ENCODE measurements at regions not wholly inside any gene's neighbourhood (a gene's known extent, or its start where the extent isn't known, plus 50 kb on each side); places are given as distances from the start of the nearest gene placed in this dataset.

GRCh38 chr3:82973791-82974190 is 1212.3 kb upstream of the GBE1 start:
- no peaks in the 10 kb centered on the region for H3K36me3 ChIP-seq (ENCODE audit: control insufficient read depth, insufficient read depth, low read length)
- no peaks in the 10 kb centered on the region for H3K27me3 ChIP-seq (ENCODE audit: control insufficient read depth, insufficient read depth, low read length)
- H3K27ac ChIP-seq (ENCODE audit: low read depth, low read length): no peak overlapping the region
- H3K4me1 ChIP-seq (ENCODE audit: control insufficient read depth, insufficient read depth, low read length): no peaks in the 10 kb centered on the region
- no peak overlapping the region for H3K4me3 ChIP-seq (ENCODE audit: low read length)
- no peak overlapping the region for H3K9ac ChIP-seq (ENCODE audit: low read length)

GRCh38 chr3:82960379-82960778 is 1198.9 kb upstream of the GBE1 start:
- Histone ChIP-seq H3K27ac (ENCODE audit: low read depth, low read length) (no peak overlapping the region), H3K4me1 (ENCODE audit: control insufficient read depth, insufficient read depth, low read length) (no peaks in the 10 kb centered on the region), H3K27me3 (ENCODE audit: control insufficient read depth, insufficient read depth, low read length) (no peaks in the 10 kb centered on the region), H3K9ac (ENCODE audit: low read length) (no peak overlapping the region), H3K4me3 (ENCODE audit: low read length) (no peak overlapping the region), H3K36me3 (ENCODE audit: control insufficient read depth, insufficient read depth, low read length) (no peaks in the 10 kb centered on the region)

- no peaks in the 10 kb centered on the region for H3K4me1 ChIP-seq (ENCODE audit: control insufficient read depth, insufficient read depth, low read length)
- no peak overlapping the region for H3K4me3 ChIP-seq (ENCODE audit: low read length)
- no peak overlapping the region for H3K27ac ChIP-seq (ENCODE audit: low read depth, low read length)
- H3K36me3 ChIP-seq (ENCODE audit: control insufficient read depth, insufficient read depth, low read length): no peaks in the 10 kb centered on the region
- no peak overlapping the region for H3K9ac ChIP-seq (ENCODE audit: low read length)
- no peaks in the 10 kb centered on the region for H3K27me3 ChIP-seq (ENCODE audit: control insufficient read depth, insufficient read depth, low read length)
Measured at GRCh38 chr3:82957696-82958095, 1196.3 kb upstream of the GBE1 start.

- no peaks in the 10 kb centered on the region for H3K36me3 ChIP-seq (ENCODE audit: control insufficient read depth, insufficient read depth, low read length)
- no peaks in the 10 kb centered on the region for H3K4me1 ChIP-seq (ENCODE audit: control insufficient read depth, insufficient read depth, low read length)
- no peak overlapping the region for H3K4me3 ChIP-seq (ENCODE audit: low read length)
- no peak overlapping the region for H3K27ac ChIP-seq (ENCODE audit: low read depth, low read length)
- H3K9ac ChIP-seq (ENCODE audit: low read length): no peak overlapping the region
- no peaks in the 10 kb centered on the region for H3K27me3 ChIP-seq (ENCODE audit: control insufficient read depth, insufficient read depth, low read length)
Measured at GRCh38 chr3:82957079-82957478, 1195.6 kb upstream of the GBE1 start.

- Histone ChIP-seq H3K36me3 (ENCODE audit: control insufficient read depth, insufficient read depth, low read length) (no peaks in the 10 kb centered on the region), H3K27me3 (ENCODE audit: control insufficient read depth, insufficient read depth, low read length) (no peaks in the 10 kb centered on the region), H3K9ac (ENCODE audit: low read length) (no peak overlapping the region), H3K4me3 (ENCODE audit: low read length) (no peak overlapping the region), H3K27ac (ENCODE audit: low read depth, low read length) (no peak overlapping the region), H3K4me1 (ENCODE audit: control insufficient read depth, insufficient read depth, low read length) (no peaks in the 10 kb centered on the region)
Measured at GRCh38 chr3:82954486-82954885, 1193.0 kb upstream of the GBE1 start.

GRCh38 chr3:82942041-82942440 is 1180.6 kb upstream of the GBE1 start:
- H3K4me1 ChIP-seq (ENCODE audit: control insufficient read depth, insufficient read depth, low read length): no peaks in the 10 kb centered on the region

GRCh38 chr3:82940124-82940523 is 1178.7 kb upstream of the GBE1 start:
- Histone ChIP-seq H3K36me3 (ENCODE audit: control insufficient read depth, insufficient read depth, low read length) (no peaks in the 10 kb centered on the region), H3K4me1 (ENCODE audit: control insufficient read depth, insufficient read depth, low read length) (no peaks in the 10 kb centered on the region)

More at GRCh38 chr3:82942041-82942440, 1180.6 kb upstream of the GBE1 start:
- no peak overlapping the region for H3K27ac ChIP-seq (ENCODE audit: low read depth, low read length)
- no peak overlapping the region for H3K9ac ChIP-seq (ENCODE audit: low read length)
- no peaks in the 10 kb centered on the region for H3K36me3 ChIP-seq (ENCODE audit: control insufficient read depth, insufficient read depth, low read length)
- H3K27me3 ChIP-seq (ENCODE audit: control insufficient read depth, insufficient read depth, low read length): no peaks in the 10 kb centered on the region
- no peak overlapping the region for H3K4me3 ChIP-seq (ENCODE audit: low read length)

GRCh38 chr3:82939491-82940097 is 1178.1 kb upstream of the GBE1 start:
- Histone ChIP-seq H3K27ac (ENCODE audit: low read depth, low read length) (no peak overlapping the region), H3K4me1 (ENCODE audit: control insufficient read depth, insufficient read depth, low read length) (no peaks in the 10 kb centered on the region), H3K27me3 (ENCODE audit: control insufficient read depth, insufficient read depth, low read length) (no peaks in the 10 kb centered on the region)

More at GRCh38 chr3:82940124-82940523, 1178.7 kb upstream of the GBE1 start:
- H3K9ac ChIP-seq (ENCODE audit: low read length): no peak overlapping the region
- H3K4me3 ChIP-seq (ENCODE audit: low read length): no peak overlapping the region
- H3K27me3 ChIP-seq (ENCODE audit: control insufficient read depth, insufficient read depth, low read length): no peaks in the 10 kb centered on the region
- no peak overlapping the region for H3K27ac ChIP-seq (ENCODE audit: low read depth, low read length)

GRCh38 chr3:82938821-82939328 is 1177.4 kb upstream of the GBE1 start:
- Histone ChIP-seq H3K9ac (ENCODE audit: low read length) (no peak overlapping the region), H3K36me3 (ENCODE audit: control insufficient read depth, insufficient read depth, low read length) (no peaks in the 10 kb centered on the region), H3K27me3 (ENCODE audit: control insufficient read depth, insufficient read depth, low read length) (no peaks in the 10 kb centered on the region), H3K4me3 (ENCODE audit: low read length) (no peak overlapping the region), H3K27ac (ENCODE audit: low read depth, low read length) (no peak overlapping the region), H3K4me1 (ENCODE audit: control insufficient read depth, insufficient read depth, low read length) (no peaks in the 10 kb centered on the region)

More at GRCh38 chr3:82939491-82940097, 1178.1 kb upstream of the GBE1 start:
- no peaks in the 10 kb centered on the region for H3K36me3 ChIP-seq (ENCODE audit: control insufficient read depth, insufficient read depth, low read length)
- H3K9ac ChIP-seq (ENCODE audit: low read length): no peak overlapping the region
- no peak overlapping the region for H3K4me3 ChIP-seq (ENCODE audit: low read length)

- Histone ChIP-seq H3K27ac (ENCODE audit: low read depth, low read length) (no peak overlapping the region), H3K4me3 (ENCODE audit: low read length) (no peak overlapping the region), H3K9ac (ENCODE audit: low read length) (no peak overlapping the region), H3K36me3 (ENCODE audit: control insufficient read depth, insufficient read depth, low read length) (no peaks in the 10 kb centered on the region), H3K4me1 (ENCODE audit: control insufficient read depth, insufficient read depth, low read length) (no peaks in the 10 kb centered on the region), H3K27me3 (ENCODE audit: control insufficient read depth, insufficient read depth, low read length) (no peaks in the 10 kb centered on the region)
Measured at GRCh38 chr3:82927309-82928253, 1166.1 kb upstream of the GBE1 start.

- Histone ChIP-seq H3K9ac (ENCODE audit: low read length) (no peak overlapping the region), H3K4me3 (ENCODE audit: low read length) (no peak overlapping the region), H3K27ac (ENCODE audit: low read depth, low read length) (no peak overlapping the region), H3K27me3 (ENCODE audit: control insufficient read depth, insufficient read depth, low read length) (no peaks in the 10 kb centered on the region), H3K4me1 (ENCODE audit: control insufficient read depth, insufficient read depth, low read length) (no peaks in the 10 kb centered on the region), H3K36me3 (ENCODE audit: control insufficient read depth, insufficient read depth, low read length) (no peaks in the 10 kb centered on the region)
Measured at GRCh38 chr3:82891028-82891427, 1129.6 kb upstream of the GBE1 start.

GRCh38 chr3:82883072-82883471 is 1121.6 kb upstream of the GBE1 start:
- no peaks in the 10 kb centered on the region for H3K36me3 ChIP-seq (ENCODE audit: control insufficient read depth, insufficient read depth, low read length)
- H3K27me3 ChIP-seq (ENCODE audit: control insufficient read depth, insufficient read depth, low read length): no peaks in the 10 kb centered on the region
- no peak overlapping the region for H3K9ac ChIP-seq (ENCODE audit: low read length)
- no peaks in the 10 kb centered on the region for H3K4me1 ChIP-seq (ENCODE audit: control insufficient read depth, insufficient read depth, low read length)
- H3K4me3 ChIP-seq (ENCODE audit: low read length): no peak overlapping the region
- H3K27ac ChIP-seq (ENCODE audit: low read depth, low read length): no peak overlapping the region
